Upper lobe of left lung (tissue), 4 donors: ENCODE measurements at regions not wholly inside any gene's neighbourhood (a gene's known extent, or its start where the extent isn't known, plus 50 kb on each side); places are given as distances from the start of the nearest gene placed in this dataset.

Experiments used
- POLR2A ChIP-seq, 4 donors: fragments of 450-650 bp; IDR thresholded peaks; one replicate each; pipeline ENCODE4 v1.5.1; 2016 to 2017; ENCODE audit warnings: antibody characterized with exemption in 4 of 4, mild to moderate bottlenecking in 2 of 4
- TF ChIP-seq, protein P1 (sequence below), 6 experiments: fragments of 450-650 bp in 4 of 6; fragments of 200-600 bp in 2 of 6; sonication (generic) in 2 of 6; IDR thresholded peaks; one replicate each; pipeline ENCODE4 v1.5.1; 2016 to 2019; ENCODE audit warnings: antibody characterized with exemption in 6 of 6

DNA sequence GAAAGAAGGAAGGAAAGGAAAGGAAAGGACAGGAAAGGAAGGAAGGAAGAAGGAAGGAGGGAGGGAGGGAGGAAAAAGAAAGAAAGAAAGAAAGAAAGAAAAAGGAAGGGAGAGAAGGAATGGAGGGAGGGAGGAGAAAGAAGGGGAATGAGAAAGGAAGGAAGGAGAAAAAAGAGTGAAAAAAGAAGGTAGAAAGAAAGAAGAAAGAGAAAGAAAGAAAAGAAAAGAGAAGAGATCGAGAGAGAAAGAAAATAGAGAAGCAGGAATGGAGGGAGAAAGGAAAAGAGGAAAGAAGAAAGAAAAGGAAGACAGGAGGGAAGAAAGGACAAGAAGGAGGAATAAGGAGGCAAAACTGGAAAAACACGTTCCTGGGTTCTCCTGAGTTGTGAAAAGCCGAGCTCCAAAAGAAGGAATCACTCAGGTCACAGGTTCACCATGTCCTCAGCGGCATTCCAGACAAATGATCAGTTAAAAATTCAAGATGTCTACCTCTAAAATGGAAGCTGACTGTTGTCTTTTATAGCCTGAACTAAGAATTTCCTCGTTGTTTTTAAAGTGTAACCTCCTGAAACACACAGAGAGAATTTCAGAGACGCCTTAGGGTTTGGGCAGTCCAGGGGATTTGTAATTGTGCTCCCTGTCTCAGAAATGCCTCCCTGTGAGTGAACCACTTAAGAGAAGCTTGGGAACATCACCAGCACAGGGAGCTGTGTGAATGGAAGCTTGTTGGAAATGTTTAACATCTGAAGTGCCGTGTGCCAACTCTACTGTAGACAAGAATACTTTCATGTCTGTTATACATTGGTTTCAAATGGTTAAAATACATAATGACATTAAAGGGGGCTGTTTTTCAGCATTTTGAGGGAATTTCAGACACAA, 80.7 kb downstream of the INHBA start:
- TF ChIP-seq, protein P1, sequence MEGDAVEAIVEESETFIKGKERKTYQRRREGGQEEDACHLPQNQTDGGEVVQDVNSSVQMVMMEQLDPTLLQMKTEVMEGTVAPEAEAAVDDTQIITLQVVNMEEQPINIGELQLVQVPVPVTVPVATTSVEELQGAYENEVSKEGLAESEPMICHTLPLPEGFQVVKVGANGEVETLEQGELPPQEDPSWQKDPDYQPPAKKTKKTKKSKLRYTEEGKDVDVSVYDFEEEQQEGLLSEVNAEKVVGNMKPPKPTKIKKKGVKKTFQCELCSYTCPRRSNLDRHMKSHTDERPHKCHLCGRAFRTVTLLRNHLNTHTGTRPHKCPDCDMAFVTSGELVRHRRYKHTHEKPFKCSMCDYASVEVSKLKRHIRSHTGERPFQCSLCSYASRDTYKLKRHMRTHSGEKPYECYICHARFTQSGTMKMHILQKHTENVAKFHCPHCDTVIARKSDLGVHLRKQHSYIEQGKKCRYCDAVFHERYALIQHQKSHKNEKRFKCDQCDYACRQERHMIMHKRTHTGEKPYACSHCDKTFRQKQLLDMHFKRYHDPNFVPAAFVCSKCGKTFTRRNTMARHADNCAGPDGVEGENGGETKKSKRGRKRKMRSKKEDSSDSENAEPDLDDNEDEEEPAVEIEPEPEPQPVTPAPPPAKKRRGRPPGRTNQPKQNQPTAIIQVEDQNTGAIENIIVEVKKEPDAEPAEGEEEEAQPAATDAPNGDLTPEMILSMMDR (IDR thresholded peaks at IDR 0.05): no peak
- no peak for TF ChIP-seq POLR2A (IDR thresholded peaks at IDR 0.05)
